SW 1271 (cell line): ENCODE measurements at regions not wholly inside any gene's neighbourhood (a gene's known extent, or its start where the extent isn't known, plus 50 kb on each side); places are given as distances from the start of the nearest gene placed in this dataset.
"Not testable (repeated sequence)": the region's sequence is repeated elsewhere in the genome, so short reads cannot be mapped to it uniquely, and the experiment has no call there.

ENCODE experiments used
- DNase-seq, 2 experiments: peaks; one replicate each; lab custom pipeline; 2025; lab: John Stamatoyannopoulos, UW

DNA sequence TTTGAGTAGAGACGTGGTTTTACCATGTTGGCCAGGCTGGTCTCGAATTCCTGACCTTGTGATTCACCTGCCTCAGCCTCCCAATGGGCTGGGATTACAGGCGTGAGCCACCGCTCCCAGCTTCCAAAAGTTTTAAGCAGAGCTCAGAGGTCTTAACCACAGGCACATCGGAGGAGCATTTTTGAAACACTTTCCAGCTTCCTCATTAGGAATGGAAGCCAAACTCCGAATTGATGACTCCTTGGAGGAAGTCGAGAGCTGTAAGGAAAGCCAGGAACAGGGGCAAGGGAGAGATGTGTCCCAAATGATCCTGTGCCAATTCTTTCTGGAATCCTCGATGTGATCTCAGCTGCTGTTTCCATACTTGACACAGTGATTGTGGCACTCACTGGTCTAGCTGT, 56.2 kb upstream of the CCZ1B start:
- DNase-seq = not testable (repeated sequence)

DNA sequence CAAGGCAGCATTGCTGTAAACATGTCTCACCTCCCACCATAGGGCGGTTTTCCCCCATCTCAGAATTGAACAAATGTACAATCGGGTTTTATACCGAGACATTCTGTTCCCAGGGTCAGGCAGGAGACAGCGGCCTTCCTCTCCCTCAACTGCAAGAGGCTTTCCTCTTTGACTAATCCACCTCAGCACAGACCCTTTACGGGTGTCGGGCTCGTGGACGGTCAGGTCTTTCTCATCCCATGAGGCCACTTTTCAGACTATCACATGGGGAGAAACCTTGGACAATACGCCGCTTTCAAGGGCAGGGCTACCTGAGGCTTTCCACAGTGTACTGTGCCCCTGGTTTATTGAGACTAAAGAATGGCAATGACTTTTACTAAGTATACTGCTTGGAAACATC, 57.7 kb upstream of the CCZ1B start:
- not testable (repeated sequence) for DNase-seq

- DNase-seq = no peak
Observed at GRCh38 chr7:6886198-6886597, 60.1 kb upstream of the CCZ1B start.

DNA sequence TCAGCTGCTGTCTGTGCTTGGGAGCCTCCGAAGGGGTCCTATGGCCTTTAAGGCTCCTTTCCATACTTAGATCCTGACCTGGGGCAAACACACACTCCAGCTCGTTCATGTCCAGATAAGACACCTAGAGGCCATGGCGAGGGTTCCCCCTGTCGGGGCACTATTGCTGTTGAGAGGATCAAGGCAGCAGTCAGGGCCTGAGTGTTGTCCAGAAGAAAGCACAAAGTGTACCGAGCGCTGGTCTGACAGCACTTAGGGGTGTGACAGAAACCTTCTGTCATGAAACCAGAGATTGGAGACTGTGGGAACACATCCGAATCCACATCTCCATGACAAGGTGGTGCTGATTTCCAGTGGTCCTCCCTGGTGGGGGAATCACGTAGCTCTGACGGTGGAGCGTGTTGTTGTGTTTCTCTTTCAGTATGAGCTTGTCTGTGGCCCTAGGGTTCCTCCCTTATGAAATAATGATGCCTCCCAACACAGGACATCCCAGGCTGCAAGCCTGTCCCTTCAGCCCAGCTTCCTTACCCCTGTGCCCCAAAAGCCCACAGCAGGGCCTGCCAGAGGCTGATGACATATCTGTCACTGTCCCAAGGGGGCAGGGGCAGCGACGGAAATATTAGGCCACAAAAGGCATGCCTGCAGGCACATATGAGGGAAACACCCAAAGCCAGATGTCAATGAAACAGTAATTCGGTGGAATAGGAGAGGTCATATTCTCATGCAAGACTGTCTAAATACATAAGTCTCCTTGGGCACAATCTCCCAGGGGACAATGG, 62.4 kb upstream of the CCZ1B start:
- not testable (repeated sequence) for DNase-seq

DNA sequence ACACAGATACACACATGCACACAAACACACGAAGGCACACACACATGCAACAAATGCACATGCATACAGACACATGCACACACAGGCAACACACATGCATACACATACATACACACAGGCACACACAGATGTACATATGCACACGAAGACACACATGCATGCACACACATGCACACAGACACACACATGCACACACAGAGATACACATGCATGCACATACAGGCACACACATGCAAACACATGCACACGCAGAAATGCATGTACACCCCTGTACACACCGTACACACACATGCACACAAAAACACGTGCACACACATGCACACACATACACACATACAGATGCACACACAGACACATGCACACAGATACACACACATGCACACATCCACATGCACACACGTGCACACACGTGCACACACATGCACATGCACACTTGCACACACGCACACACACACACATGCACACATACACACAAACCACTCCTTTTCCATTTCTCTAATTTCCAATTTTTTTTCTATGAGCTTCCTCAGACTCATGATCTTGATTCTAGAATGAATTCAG, 63.3 kb upstream of the CCZ1B start:
- no peak for DNase-seq

GRCh38 chr7:6902097-6902518, 76.0 kb upstream of the CCZ1B start:
- not testable (repeated sequence) for DNase-seq

DNA sequence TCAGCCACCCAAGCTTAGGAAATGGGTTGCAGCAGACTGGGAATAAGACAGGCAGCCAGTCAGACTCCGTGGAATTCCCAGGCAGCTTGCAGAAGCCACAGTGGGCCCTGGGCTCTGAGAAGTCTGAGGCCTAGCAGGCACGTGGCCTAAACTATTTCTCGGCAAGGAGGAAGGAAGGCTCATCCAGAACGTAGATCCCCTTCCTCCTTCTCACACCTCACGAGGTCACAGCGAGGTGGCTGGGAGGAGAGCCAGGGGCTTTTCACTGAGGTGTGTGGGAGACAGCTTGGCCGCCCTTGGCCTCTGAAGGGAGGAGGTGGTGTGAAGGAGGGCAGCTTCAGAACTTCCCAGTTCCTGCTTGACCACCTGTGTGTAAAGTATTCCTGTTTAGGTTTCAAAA, 77.2 kb upstream of the CCZ1B start:
- not testable (repeated sequence) for DNase-seq

GRCh38 chr7:6903792-6904191, 77.7 kb upstream of the CCZ1B start:
- not testable (repeated sequence) for DNase-seq

DNA sequence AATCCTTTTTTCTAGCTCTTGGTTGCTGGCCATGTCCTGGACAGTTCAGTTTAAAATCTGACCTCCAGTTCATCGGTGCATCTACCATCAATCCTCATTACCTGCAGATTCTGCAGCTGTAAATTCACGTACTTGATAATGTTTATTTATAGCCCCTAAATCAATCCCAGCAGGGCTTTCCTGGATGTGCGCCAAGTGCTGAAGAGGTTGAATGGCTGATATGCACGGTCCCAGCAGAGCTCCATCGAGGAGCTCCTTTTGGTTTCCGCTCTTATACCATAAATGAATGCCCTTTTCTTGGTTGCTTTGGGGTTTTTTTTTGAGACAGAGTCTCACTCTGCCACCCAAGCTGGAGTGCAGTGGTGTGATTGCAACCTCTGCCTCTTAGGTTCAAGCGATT, 91.2 kb upstream of the CCZ1B start:
- DNase-seq = no peak

GRCh38 chr7:6919169-6919568, 93.1 kb upstream of the CCZ1B start:
- DNase-seq = not testable (repeated sequence)

GRCh38 chr7:6924523-6924922, 98.4 kb upstream of the CCZ1B start:
- not testable (repeated sequence) for DNase-seq

DNA sequence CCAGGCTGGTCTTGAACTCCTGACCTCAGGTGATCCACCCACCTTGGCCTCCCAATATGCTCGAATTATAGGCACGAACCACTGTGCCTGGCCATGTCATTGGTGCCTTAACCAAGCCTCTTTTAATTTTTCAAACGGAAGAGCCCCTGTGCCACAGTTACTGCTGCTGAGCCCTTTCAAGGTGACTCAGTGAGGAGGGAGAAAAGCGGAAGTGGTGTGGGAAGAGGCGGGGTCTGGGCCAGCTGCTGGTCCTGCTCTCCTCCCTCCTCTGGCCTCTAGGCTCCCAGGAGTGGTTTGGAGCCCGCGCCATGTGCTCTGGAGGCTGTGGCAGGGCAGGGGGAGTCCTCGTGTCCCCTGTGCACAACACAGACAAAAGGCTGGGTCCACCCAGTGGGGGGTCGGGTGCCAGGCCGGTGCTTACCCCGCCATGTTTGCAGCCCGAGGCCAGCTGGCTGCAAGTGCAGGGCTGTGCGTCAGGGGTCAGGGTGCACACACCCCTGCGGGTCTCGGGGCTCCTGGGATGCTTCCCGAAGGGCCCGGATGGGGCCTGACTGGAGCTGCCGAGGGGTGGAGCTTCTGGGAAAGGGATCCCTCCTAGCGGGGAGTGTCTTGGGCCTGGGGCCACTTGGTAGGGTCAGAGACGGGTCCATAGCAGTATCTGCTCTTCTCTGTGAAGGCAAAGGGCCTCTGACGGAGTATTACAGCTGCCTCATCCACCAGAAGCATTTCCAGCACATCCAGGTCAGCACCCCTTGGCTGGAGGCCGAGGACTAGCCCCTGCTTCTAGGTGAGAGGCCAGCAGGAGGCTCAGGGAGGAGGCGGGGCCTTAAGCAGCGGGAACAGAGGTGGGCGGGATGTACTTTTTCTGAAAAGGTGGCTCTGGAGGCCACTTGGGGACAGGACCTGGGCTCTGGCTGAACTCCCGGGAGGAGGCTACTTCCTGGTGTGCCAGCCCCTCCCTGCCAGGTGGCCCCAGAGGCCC, 100.4 kb upstream of the CCZ1B start:
- not testable (repeated sequence) for DNase-seq

DNA sequence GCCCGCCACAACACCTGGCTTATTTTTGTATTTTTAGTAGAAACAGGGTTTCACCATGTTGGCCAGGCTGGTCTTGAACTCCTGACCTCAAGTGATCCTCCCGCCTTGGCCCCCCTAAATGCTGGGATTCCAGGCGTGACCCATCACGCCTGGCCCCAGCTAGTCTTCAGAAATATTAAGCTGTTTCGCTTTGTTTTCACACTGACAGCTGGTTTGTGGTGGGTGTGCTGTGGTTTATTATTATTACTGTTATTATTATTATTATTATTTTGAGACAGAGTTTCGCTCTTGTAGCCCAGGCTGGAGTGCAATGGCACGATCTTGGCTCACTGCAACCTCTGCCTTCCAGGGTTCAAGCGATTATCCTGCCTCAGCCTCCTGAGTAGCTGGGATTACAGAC, 101.6 kb upstream of the CCZ1B start:
- DNase-seq = not testable (repeated sequence)

- DNase-seq = not testable (repeated sequence)
Observed at GRCh38 chr7:6929588-6929987, 103.5 kb upstream of the CCZ1B start.

- not testable (repeated sequence) for DNase-seq
Observed at GRCh38 chr7:6930081-6930635, 104.1 kb upstream of the CCZ1B start.

GRCh38 chr7:6930787-6931186, 104.7 kb upstream of the CCZ1B start:
- DNase-seq = not testable (repeated sequence)

DNA sequence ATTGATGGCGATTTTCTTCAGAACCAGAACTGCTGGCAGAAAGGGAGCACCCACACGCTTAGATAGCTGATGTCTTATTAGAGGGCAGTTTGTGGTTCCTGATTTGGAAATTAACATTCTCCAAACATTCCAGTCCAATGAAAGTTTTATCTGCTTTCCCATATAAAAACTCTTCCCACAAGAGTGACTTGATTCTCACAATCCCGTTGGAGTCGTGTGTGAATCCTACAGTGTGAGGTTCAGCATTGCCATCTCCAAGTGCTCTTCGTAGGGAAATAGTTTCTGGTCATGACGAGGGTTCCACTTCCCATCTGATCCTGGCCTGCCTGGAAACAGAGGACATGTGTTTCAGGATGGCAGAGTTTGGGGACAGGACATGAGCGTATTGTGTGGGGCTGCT, 105.4 kb upstream of the CCZ1B start:
- not testable (repeated sequence) for DNase-seq

DNA sequence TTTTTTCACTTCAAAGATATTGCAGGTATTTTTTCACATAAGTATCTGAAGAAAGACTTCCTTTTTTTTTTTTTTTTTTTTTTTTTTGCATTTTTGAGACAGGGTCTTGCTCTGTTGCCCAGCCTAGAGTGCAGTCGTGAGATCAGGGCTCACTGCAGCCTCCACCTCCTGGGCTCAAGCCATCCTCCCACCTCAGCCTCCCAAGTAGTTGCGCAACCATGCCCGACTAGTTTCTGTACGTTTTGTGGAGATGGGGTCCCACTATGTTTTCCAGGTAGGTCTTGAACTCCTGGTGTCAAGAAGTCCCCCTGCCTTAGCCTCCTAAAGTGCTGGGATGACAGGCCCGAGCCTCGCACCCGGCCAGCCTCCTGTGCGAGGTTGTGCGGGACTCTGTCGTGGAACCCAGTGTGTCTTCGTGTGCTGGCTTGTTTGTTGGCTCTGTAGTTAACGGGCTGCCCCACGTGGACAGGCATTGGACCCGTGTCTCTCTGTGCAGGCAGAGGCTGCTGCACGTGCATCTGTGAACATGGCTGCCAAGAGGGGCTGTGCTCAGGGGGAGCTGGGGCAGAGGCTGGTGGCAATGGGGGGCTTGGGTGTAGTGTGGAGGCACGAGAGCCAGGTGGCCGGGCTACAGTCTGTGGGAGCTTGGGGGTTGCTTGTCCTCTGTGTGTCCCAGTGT, 108.0 kb upstream of the CCZ1B start:
- DNase-seq = not testable (repeated sequence)

- no peak for DNase-seq
Observed at GRCh38 chr7:6934981-6935380, 108.9 kb upstream of the CCZ1B start.

DNA sequence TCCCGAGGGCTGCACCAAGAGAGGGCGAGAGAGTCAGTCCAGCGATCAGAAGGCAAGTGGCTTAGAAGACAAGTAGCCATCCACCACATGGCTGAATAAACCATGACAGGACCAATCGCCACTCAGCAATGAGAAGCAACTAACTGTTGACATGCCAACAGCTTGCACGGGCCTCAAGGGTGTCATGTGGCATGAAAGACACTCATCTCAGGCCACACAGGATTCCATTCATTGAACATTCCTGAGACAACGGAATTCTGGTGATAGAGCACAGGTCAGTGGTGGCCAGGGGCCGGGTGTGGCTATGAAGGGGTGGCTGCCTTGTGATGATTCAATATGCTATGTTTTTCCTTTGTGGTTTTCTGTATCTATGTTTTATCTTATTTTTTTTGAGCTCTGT, 110.6 kb upstream of the CCZ1B start:
- not testable (repeated sequence) for DNase-seq

- not testable (repeated sequence) for DNase-seq
Observed at GRCh38 chr7:6937746-6938145, 111.7 kb upstream of the CCZ1B start.
